GM21381 (cell line): ENCODE measurements at regions not wholly inside any gene's neighbourhood (a gene's known extent, or its start where the extent isn't known, plus 50 kb on each side); places are given as distances from the start of the nearest gene placed in this dataset.
A peak's percentile ranks its signal among the peaks of the same experiment; 100 is the strongest.
"Not testable (repeated sequence)": the region's sequence is repeated elsewhere in the genome, so short reads cannot be mapped to it uniquely, and the experiment has no call there.

ENCODE experiments used
- ATAC-seq: cut with Tn5 transposase; IDR thresholded peaks from one replicate; pipeline ENCODE4 v1.9.1; 2021; ENCODE audit warnings: mild to moderate bottlenecking, moderate library complexity; ENCODE audit not compliant: unreplicated experiment

DNA sequence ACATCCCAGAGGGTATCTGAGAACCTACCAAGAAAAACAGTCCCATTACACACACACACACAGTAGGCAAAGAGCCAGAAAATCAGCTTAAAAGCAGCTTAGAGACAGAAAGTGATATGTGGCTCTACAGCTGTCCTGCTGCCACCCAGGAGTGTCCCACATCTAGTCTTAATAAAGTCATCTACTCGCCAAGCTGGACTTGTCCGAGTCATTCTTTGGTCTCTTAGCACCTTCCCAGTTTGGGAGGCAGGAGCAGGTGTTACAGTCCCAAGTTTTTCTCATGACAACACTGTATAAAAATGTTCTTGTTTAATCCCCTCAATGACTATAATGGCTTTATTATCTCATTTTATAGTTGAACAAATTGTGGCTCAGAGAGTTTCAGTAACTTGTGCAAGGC lies 252.5 kb upstream of the CASK start:
- no peak for ATAC-seq

DNA sequence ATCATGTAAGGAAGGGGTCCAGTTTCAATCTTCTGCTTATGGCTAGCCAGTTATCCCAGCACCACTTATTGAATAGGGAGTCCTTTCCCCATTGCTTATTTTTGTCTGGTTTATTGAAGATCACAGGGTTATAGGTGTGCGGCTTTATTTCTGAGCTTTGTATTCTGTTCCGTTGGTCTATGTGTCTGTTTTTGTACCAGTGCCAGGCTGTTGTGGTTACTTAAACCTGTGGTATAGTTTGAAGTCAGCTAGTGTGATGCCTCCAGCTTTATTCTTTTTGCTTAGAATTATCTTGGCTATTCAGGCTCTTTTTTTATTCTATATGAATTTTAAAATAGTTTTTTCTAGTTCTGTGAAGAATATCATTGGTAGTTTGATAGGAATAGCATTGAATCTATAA lies 234.6 kb upstream of the CASK start:
- ATAC-seq: not testable (repeated sequence)

DNA sequence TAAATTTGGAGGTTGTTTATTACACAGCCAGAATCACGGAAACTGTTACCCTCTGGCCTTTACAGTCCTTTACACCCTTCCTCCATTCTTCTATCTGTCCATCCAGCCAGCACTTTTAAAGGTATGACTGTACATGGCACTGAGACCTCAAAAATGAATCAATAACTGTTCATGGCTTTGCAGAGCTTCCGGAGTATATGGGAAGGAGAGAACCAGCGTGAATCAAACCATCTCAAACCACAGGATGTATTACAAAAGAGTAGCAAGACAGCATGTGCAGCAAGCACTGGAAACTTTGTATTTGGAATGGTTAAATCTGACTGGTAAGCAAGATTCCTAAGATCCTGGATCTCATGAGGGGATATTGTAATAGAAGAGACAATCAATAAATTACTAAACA lies 228.5 kb upstream of the CASK start:
- ATAC-seq: no peak

DNA sequence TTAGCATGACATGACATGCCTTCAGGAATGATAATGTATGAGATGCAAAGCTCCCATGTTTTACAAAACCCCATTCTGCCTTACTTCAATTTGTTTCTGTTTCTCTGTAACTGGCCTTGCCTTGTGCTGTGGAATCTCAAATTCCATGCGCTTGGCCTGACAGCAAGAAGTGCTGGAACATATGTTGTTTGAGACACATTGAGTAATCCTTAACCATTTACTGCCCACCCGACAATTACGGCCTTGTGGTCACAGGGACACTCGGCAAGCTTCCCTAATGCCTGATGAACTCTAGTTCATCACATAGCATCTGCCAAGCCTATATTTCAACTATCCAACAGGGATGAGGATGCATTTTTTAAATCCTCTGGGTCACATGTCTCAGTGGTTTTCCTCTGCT lies 226.4 kb upstream of the CASK start:
- ATAC-seq: no peak

DNA sequence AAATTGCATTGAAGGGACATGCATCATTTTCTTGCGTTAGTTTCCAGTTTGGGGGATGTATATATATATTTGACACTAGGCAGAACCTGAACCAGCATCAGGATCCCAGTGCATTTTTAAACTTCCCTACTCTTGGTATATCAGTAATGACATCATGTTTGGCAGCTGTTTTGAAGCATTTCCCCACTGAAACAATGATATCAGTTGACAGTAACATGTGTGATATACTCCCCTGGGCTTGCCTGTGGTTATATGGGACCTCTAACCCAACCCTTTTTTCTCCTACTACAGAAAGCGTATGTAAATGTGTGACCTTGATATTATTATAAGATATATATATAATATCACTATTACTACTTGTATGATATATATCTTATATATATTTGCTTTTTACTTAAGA lies 225.9 kb upstream of the CASK start:
- no peak for ATAC-seq

DNA sequence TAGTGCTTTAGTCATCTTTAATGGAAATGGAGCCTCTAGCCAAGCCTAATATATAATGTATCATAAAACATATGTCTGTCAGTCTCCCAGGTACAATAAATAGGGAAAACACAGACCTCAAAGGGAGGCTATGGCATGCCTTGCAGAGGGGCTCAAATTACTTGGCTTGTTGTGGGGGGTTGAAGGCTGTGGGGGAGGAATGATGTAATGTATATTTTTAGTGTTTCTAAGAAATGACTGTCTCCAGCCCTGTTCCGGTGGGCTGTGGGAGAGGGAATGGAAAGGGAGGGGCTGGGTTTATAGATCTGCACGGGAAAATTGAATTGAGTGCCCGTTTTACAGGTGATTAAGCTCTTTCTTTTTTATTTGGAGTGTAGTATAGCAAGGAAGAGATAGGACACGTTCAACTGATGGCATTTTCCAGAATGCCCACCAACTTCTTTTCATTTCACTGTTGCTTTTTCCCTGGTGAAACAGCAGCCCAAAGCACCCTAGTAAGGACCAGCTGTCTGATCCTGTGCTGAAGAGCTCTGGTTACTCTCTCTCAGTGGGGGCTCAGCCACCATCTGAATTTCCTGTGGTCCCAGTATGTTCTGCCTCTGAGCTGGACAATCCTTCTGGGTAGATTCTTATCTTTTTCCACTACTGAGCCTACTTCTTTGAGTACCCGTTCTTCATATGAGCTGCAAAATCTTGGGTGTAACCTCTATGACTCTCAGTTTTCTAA lies 220.7 kb upstream of the CASK start:
- ATAC-seq: no peak

DNA sequence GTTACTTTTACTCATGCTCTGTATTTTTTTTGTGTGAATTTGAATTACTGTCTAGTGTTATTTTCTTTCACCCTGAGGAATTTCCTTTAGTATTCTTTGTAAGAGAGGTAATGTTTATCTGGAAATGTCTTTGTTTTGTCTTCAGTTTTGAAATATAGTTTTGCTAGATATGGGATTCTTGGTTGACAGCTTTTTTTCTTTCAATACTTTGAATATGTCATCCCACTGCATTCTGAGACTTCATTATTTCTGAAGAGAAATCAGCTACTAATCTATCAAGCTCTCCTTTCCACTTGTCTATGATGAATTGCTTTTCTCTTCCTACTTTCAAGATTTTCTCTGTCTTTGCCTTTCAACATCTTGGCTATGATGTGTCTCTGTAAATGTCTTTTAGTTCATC lies 217.0 kb upstream of the CASK start:
- no peak for ATAC-seq

DNA sequence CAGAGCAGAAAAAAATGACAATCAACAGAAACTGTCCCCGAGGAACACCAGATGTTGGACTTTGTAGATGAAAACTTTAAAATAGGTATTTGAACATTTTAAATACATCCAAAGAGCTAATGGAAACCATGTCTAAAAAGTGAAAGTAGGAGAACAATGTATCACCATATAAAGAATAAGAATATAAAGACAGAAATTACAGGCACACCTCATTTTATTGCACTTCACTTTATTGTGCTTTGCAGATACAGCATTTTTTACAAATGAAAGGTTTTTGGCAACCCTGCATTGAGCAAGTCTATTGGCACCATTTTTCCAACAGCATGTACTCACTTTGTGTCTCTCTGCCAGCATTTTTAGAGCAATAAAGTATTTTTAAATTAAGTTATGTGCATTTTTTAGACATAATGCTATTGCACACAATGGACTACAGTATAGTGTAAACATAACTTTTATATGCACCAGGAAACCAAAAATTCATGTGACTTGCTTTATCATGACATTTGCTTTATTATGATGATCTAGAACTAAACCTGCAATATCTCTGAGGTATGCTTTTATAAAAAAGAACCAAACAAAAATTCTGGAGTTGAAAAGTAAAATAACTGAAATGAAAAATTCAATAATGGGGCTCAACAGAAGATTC lies 212.4 kb upstream of the CASK start:
- no peak for ATAC-seq

DNA sequence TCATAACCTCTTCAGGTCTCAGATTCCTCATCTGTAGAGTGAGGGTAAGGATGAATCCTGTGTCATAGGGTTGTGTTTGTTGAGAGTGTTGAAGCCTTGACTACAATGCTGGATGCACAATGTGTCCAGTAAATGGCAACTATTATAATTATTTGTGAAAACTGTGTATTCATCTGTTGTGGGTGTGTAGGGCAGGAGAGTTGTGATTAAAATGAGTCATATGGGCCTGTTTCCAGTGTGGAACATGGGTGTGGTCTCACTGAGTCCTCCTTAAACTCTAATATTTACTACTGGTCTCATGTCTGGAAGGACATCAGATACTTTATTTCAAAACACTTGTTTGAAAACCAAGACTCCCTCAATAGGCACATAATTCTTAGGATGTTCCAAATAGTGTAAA lies 208.5 kb upstream of the CASK start:
- no peak for ATAC-seq

DNA sequence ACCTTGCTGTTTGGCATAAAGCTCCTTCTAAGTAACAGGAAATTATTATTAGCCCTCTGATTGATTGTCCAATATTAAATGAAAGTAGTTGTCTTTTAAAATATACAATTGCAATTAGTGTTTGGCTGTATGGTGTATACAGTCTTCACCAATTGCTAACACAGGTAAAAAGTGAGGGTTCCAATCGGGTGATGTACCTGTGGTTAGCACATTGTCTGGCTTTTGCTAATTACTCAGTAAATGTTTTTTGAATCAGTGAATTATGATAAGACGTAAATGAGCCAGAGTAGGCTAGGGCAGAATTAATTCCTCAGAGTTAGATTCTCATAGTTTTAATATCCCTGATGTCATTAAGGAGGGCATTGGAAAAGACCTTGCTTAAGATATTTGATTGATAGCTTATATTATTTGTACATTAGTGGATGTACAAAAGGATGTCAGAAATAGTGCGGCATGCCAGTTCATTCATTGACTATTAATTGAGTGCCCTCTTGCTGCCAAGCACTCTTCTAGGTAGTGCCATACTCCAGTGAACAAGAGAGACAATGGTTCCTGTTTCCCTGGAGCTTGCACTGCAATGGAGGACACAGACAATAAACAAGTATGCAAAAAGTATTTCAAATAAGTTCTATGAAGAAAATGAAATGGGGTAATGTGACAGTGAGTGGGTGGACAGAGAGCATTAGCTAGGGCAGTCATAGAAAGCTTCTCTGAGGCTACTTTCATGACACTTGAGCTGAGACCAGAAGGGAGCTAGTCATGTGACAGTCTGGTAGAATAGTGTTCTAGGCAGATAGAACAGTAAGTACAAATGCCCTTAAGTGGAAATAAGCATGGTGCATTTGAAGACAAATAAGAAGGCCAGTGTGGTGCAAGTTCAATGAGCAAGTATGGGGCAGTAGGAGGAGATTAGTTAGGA lies 205.9 kb upstream of the CASK start:
- no peak for ATAC-seq

DNA sequence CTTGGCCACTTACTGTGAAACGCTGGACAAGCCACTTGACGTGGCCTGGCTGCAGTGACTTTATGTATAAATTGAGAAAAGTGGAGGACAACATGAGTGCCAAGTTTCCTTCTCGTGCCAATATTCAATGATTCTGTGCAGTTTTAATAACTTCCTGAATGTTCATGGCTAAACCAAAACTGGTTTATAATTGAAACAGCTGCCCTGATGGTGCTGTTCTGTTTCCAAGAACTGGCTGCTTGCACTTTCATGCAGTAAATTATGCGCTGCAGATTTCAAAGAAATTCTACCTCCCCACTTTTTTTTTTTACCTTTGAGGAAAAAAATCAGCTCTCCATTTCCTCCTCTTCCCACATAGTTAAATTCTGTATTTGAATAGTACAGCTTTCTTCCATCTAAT lies 205.2 kb upstream of the CASK start:
- ATAC-seq: no peak

DNA sequence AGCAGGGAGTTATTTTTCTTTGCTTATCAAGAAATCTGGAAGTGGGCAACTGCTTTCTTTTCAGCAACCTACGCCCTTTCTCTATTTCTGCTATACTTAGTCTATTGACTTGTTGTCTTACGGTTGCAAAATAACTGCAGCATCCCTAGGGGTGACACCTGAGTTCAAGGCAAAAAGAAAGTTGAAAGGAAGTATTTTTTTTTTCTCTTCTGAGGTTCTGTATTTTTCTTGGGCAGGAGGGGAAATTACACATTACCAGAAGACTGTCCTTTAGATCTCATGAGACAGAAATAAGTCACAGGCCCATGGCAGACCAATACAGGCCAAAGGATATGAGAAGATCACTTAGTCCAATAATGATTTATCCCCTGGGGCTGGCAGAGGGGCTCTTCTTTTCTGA lies 204.7 kb upstream of the CASK start:
- no peak for ATAC-seq

DNA sequence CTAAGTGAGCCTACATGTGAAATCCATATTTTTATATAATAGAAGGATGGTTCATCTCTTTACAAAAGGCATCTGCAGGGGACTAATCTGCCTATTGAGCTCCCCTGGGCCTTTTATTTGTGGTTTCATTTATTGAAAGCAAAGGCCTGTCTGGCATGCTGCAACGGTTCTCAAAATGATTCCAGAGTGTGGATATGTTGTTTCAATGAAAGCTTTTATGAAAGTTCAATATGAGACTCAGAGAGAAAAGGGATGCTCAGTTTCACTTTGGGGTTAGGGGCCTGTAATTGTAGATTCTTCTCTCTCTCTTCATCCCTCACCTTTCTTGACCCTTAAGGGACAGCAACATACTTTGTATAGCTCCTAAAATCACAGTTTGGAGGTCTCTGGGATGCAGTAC lies 204.2 kb upstream of the CASK start:
- no peak for ATAC-seq

DNA sequence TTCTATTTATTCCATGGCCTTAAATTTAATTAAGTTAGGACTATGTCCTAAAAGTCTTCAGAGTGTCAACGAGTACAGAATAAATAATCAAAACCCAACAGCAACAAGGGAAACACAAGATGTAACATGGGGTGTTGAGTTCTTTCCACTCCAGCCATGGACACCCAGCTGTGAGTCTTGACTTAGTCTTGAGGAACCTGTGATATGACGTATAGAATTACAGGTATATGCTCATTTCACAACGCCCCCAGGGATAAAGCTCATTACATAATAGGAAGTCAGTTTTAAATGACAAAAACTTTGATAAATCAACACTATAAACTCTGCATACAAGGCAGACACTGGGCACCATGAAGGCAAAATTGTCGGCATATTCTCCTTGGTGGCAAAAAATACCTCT lies 200.0 kb upstream of the CASK start:
- ATAC-seq: no peak

DNA sequence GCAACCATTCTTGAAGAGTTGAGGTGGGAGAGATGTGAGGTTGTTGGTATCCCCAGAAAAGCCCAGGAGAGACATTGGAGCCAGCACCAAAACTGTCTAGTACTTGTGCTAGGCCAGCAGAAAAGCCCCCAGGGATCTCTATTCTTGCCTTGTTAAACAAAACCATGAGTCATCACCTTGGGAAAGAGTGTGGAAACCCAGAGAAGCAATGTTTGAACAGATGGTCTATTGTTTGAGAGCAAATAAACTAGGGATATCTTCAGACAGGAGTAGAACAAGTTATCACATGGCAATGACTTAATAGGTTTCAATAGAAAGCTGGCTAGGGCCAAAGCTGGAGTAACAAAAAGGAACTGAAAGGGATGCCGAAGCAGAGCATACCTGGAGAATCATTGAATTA lies 195.7 kb upstream of the CASK start:
- no peak for ATAC-seq

DNA sequence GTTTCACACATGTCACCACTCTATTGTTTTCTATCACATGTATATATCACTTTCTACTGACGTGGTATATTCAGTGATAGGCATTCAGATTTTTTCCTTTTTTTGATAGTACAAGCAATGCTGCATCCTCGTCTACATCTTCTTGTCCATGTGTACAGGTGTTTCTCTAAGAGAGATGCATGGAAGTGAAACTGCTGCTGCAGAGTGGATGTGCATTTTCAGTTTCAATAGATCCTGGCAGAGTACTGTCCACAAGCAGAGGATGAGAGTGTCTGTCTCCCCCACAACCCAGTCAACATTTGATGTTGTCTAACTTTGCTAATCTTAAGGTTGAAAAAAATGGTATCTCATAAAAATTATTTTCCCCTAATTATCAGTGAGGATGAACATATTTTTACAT lies 194.0 kb upstream of the CASK start:
- peak; percentile 77 for ATAC-seq

DNA sequence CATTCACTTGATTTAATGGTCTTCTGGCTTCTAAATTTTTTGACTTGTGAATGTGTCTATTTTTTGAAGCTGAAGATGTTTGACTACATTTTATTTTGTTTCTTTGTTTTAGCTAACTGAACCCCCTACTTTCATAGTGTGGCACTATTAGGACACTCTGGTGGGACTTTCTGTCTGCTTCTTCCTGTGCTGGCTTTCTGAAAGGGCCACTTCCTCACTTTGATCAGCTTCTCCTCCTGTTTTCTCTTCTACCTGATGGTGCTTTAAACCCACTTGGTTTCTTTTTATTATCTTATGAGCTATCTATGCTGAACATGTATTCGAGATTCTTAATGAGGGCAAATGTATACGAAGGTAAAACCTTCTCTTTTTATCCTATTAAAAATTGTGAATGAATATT lies 186.1 kb upstream of the CASK start:
- no peak for ATAC-seq

DNA sequence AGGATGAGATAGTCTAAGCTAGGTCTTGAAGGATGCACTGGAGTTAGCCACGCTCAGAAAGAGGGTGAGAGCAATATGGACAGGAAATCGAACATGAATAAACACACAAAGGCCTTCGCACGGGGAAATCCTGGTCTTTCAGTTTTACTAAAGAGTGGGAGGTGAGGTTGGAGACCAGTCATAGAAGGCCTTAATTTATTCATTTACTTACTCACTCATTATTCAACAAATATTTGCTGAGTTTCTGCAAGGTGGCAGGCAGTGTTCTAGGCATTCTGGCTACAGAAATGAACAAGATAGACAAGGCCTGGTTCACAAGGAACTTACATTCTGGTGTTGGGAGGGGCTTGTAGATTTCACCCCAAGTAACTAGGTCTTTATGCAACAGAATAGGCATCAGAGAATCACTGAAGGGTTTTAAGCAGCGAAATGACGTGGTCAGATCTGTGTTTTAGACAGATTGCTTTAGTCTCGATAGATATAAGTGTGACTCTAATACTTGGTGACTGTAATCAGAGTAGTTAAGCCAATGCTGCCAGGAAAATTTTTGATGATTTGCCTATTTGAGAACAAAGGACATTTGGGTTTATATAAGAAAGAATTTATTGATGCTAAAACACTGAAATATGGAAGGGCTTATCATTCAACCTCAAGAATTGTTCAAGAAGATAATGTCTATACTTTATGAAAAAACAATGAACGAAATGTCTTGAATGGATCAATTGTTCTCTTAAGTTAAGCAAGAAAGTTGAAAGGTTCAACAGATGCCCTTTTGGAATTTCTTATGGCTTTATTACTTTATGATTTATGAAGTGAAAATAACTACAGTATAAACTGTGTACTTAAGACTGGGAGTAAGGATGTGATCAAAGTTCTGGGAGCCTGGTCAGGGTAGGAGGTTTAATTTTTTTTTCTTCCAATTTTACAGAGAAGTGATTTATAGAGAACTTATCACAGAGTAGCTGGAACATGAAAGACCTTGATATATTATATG lies 184.4 kb upstream of the CASK start:
- ATAC-seq: peak; percentile 51

DNA sequence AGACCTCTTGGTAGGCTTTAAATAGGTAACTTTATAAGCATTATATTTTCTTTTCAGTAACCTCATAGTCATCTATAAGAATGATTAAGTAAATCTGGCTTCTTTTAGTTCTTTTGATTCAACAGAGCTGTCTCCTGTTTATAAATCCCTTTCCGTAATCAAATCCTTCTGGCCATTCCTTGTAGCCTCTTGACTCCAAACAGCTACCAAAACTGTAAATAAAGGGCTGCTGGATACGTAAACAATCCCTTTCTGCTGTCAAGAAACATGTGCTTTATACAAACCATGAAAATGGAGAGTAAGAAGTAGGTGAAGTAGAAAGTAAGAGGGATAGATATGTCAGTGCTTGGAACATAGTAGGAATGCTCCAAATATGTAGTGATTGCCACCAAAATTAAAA lies 183.2 kb upstream of the CASK start:
- no peak for ATAC-seq

DNA sequence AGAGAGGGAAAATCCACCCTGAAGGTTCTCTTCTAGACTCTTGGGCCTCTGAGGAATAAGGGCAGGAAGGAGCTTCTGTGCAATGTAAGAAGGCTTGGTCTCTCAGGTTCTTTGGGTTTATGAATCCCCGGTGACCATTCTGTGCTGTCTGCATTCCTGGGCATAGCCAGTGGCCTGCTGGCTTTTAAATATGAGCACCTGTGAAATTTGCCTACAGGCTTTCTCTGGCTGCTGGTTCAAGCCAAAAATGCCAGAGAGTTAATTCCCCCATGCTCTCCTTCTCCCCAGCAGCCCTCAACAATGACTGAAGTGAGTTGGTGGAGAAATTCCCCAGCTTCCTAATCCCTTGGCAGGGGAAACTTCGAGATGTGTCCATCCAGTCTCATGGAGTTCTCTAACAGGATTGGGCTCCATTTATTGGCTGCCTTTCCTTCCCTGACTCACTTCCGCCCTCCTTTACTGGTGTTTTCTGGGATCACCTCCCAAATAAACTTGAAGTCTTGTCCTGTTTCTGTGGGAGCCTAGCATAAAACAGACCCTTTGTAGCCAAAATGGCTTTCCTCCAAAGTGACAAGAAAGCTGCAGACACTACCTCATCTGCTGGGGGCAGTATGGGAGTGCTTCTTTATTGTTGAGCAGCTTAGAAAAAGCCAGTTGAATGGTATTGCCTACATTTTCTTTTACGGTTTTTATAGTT lies 179.4 kb upstream of the CASK start:
- no peak for ATAC-seq
